ENCODE measurements at regions not wholly inside any gene's neighbourhood (a gene's known extent, or its start where the extent isn't known, plus 50 kb on each side); places are given as distances from the start of the nearest gene placed in this dataset.

- TF ChIP-seq, protein P1, sequence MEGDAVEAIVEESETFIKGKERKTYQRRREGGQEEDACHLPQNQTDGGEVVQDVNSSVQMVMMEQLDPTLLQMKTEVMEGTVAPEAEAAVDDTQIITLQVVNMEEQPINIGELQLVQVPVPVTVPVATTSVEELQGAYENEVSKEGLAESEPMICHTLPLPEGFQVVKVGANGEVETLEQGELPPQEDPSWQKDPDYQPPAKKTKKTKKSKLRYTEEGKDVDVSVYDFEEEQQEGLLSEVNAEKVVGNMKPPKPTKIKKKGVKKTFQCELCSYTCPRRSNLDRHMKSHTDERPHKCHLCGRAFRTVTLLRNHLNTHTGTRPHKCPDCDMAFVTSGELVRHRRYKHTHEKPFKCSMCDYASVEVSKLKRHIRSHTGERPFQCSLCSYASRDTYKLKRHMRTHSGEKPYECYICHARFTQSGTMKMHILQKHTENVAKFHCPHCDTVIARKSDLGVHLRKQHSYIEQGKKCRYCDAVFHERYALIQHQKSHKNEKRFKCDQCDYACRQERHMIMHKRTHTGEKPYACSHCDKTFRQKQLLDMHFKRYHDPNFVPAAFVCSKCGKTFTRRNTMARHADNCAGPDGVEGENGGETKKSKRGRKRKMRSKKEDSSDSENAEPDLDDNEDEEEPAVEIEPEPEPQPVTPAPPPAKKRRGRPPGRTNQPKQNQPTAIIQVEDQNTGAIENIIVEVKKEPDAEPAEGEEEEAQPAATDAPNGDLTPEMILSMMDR (IDR thresholded peaks at IDR 0.05 in 2 of 3, conservative IDR thresholded peaks at IDR 0.05 in 1 of 3; ENCODE audit: borderline replicate concordance in 1 of 3, insufficient read depth in 1 of 3, low read depth in 2 of 3, low read length in 2 of 3): no peak
- TF ChIP-seq REST (IDR thresholded peaks at IDR 0.05; ENCODE audit: low read depth) (no peak), ATF3 (IDR thresholded peaks at IDR 0.05) (no peak)
These were observed 459.2 kb downstream of the ACTL7B start for GRCh38 chr9:108396611-108397010.

Data from HCT116 (cell line).